ENCODE measurements at regions not wholly inside any gene's neighbourhood (a gene's known extent, or its start where the extent isn't known, plus 50 kb on each side); places are given as distances from the start of the nearest gene placed in this dataset.
A peak's percentile ranks its signal among the peaks of the same experiment; 100 is the strongest.
"Not testable (repeated sequence)": the region's sequence is repeated elsewhere in the genome, so short reads cannot be mapped to it uniquely, and the experiment has no call there.

DNA sequence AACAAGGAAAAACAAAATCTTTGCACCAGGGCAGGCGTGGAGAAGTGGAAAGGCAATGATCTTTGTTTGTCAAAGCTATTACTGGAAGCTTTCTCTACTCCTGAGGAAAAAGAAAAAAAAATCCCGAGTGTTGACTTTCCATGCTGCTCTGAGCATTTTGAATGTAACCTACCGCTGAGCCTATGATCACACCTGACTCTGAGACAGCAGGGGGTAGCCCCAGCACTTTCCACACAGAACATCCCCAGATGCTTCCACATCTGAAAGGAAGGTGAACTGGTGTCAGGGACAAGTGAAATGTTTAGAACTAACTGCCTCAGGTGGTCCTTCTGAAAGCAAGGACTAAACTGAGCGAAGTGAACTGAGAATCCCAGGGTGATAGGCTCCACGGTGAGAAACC lies 1315.1 kb upstream of the DDX18 start:
- no peak for FAIRE-seq
- TF ChIP-seq, protein P1, sequence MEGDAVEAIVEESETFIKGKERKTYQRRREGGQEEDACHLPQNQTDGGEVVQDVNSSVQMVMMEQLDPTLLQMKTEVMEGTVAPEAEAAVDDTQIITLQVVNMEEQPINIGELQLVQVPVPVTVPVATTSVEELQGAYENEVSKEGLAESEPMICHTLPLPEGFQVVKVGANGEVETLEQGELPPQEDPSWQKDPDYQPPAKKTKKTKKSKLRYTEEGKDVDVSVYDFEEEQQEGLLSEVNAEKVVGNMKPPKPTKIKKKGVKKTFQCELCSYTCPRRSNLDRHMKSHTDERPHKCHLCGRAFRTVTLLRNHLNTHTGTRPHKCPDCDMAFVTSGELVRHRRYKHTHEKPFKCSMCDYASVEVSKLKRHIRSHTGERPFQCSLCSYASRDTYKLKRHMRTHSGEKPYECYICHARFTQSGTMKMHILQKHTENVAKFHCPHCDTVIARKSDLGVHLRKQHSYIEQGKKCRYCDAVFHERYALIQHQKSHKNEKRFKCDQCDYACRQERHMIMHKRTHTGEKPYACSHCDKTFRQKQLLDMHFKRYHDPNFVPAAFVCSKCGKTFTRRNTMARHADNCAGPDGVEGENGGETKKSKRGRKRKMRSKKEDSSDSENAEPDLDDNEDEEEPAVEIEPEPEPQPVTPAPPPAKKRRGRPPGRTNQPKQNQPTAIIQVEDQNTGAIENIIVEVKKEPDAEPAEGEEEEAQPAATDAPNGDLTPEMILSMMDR (IDR thresholded peaks at IDR 0.05; ENCODE audit: insufficient read depth, missing control alignments), result no peak
- no peak for DNase-seq (ENCODE audit: insufficient read length, low spot score)

DNA sequence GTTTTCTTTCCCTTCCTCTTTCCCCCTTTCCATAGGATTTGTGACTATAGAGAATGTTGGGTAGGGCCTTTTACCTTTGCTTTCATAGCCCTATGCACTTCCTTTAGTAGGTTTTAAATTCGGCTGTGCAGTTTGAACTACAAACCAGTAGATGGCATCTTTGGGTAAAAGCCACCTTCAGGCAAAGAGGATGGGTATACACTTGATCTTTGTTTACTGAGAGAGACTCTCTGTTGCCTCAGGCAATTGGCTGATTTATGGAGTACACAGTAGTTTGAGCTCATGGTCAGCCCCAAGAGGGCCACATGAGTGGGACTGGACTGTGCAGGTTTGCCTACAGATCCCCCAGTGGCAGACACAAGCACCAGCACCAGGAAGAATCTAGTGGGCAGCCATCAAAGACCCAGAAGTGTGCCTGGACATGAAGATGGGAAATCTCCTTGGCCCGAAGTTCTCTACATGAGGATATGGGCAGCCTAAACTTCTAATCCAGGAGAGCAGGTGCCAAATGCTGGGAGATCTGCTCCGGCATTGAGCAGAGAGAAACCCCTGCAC lies 1304.3 kb upstream of the DDX18 start:
- TF ChIP-seq, protein P1 (IDR thresholded peaks at IDR 0.05; ENCODE audit: insufficient read depth, missing control alignments), result peak; percentile 35
- DNase-seq (ENCODE audit: insufficient read length, low spot score) (no peak), FAIRE-seq (no peak)

DNA sequence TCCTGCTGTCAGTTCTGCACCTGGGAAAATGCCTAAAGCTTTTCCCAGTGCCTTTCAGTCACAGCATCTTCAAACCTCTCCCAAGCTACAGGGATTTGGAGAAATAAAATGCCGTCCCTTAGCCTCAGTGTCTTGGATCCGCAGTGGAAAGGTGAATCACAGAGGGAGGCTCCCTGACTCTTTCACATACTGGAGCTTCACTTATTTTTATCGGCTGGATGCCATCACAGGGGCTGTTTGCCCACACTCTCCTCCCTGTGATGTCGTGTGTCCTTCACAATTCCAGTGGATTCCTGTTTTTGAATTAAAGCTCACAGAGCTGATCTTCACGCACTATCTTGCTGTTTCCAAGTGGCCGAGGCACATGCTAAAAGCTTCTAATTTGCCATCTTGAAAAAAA lies 1303.1 kb upstream of the DDX18 start:
- FAIRE-seq, result no peak
- TF ChIP-seq, protein P1 (IDR thresholded peaks at IDR 0.05; ENCODE audit: insufficient read depth, missing control alignments), result no peak
- DNase-seq (ENCODE audit: insufficient read length, low spot score), result no peak

DNA sequence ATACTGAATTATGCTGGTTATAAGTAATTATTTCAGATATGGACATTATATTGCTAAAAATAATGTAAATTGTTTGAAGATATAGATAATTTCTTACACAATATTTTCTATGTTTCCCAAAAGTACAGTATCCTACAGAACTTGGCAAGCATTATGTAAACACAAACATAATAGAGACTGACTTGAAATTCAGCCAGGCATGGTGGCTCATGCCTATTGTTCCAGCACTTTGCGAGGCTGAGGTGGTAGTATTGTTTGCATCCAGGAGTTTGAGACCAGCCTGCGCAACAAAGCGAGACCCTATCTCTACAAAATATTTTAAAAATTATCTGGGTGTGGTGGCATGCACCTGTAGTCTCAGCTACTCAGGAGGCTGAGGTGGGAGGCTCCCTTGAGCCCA lies 1300.5 kb upstream of the DDX18 start:
- DNase-seq (ENCODE audit: insufficient read length, low spot score), result no peak
- TF ChIP-seq, protein P1 (IDR thresholded peaks at IDR 0.05; ENCODE audit: insufficient read depth, missing control alignments), result no peak
- no peak for FAIRE-seq

DNA sequence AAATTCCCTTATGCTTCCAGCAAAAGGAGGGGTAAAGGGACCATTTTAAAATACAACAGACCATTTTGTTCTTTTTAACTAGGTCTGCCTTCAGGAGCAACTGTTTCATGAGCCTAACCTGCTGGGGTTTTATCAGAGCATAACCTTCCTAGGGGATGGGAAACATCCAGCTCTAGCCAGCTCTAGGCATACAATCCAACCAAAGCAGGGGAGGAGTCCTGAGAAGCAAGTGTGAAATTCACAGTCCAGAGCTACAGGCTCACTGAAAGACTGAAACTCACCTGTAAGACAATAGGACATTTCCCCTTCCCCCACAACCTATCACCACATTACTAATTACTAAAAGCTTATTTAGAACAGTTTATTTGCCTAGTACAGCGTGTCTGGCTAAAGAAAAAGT lies 1296.6 kb upstream of the DDX18 start:
- DNase-seq (ENCODE audit: insufficient read length, low spot score), result no peak
- TF ChIP-seq, protein P1 (IDR thresholded peaks at IDR 0.05; ENCODE audit: insufficient read depth, missing control alignments), result no peak

DNA sequence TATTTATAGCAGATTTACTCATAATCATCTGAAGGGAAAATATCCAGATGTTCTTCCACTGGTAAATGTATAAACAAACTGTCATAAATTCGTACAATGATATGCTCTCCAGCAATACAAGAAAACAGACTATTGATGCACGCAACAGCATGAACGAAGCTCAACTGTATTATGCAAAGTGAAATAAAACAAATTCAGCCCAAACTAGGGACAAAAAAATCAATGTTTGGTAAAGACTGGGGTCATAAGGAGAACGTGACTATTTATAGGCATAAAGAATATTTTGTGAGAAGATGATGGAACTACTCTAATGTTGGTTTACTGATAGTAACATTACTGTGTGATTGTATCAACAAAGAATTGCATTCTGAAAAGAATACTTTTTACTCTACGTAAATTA lies 1276.7 kb upstream of the DDX18 start:
- TF ChIP-seq, protein P1 (IDR thresholded peaks at IDR 0.05; ENCODE audit: insufficient read depth, missing control alignments), result no peak
- DNase-seq (ENCODE audit: insufficient read length, low spot score) (no peak), FAIRE-seq (no peak)

More for the DNA sequence above, 1296.6 kb upstream of the DDX18 start:
- no peak for FAIRE-seq

DNA sequence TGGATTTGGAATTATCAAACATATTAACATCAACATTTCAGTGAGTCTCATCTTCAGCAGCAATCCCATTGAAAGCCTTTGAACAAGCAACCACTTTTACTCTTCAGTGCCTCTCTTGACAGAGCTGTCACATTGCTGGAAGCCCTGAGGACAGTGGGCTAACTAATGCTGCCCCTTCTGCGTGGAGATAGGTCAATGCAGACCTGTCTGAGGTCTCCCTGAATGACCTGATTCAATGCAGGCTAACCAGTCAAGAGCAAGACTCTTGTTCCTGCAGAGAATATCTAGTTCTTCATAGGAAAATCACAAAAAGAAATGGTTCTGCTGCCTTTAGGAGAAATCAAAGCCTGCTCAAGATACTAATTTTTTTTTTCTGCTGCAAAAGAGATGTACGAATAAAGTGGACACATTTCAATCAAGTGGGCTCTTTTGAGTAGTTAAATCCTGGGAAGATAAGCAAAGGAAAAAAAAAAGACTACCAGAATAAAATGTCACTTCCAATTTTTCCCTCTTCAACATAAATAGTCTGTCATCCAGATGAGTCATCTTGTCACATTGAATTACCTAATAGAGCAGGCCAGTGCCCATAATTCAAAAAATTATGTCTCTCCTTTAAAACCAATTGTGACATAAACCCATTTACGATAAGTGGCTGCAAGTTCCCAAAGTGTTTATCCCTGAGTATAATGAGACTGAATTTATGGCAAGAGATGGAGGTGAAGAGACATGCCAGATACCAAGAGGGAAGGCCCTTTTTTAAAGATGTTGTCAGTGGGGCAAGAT lies 1269.0 kb upstream of the DDX18 start:
- FAIRE-seq (no peak), DNase-seq (ENCODE audit: insufficient read length, low spot score) (no peak)
- TF ChIP-seq, protein P1 (IDR thresholded peaks at IDR 0.05; ENCODE audit: insufficient read depth, missing control alignments), result no peak

DNA sequence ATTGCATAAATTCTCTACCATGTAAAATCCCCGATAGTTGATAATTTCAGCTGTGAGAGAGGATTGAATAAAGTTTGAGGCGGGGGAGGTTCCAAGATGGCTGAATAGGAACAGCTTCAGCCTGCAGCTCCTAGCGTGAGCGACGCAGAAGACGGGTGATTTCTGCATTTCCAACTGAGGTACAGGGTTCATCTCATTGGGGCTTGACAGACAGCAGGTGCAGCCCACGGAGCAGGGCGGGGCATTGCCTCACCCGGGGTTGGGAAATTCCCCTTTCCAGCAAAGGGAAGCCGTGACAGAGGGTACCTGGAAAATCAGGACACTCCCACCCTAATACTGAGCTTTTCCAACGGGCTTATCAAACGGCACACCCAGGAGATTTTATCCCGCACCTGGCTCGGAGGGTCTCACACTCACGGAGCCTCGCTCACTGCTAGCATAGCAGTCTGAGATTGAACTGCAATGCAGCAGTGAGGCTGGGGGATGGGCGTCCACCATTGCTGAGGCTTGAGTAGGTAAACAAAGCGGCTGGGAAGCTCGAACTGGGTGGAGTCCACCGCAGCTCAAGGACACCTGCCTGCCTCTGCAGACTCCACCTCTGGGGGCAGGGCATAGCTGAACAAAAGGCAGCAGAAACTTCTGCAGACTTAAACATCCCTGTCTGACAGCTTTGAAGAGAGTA lies 1261.6 kb upstream of the DDX18 start:
- not testable (repeated sequence) for FAIRE-seq; DNase-seq (ENCODE audit: insufficient read length, low spot score)
